Stimulated activated CD8-positive, alpha-beta memory T cell treated with anti-CD3 and anti-CD28 coated beads, Interleukin-15, amount 100 ng/mL, for 1 hour (primary cell): ENCODE measurements at regions not wholly inside any gene's neighbourhood (a gene's known extent, or its start where the extent isn't known, plus 50 kb on each side); places are given as distances from the start of the nearest gene placed in this dataset.
"Not testable (repeated sequence)": the region's sequence is repeated elsewhere in the genome, so short reads cannot be mapped to it uniquely, and the experiment has no call there.

Experiments used
- DNase-seq: peaks from one replicate; pipeline ENCODE4 v3.0.0-alpha.2; 2020; ENCODE audit warnings: low read depth

DNA sequence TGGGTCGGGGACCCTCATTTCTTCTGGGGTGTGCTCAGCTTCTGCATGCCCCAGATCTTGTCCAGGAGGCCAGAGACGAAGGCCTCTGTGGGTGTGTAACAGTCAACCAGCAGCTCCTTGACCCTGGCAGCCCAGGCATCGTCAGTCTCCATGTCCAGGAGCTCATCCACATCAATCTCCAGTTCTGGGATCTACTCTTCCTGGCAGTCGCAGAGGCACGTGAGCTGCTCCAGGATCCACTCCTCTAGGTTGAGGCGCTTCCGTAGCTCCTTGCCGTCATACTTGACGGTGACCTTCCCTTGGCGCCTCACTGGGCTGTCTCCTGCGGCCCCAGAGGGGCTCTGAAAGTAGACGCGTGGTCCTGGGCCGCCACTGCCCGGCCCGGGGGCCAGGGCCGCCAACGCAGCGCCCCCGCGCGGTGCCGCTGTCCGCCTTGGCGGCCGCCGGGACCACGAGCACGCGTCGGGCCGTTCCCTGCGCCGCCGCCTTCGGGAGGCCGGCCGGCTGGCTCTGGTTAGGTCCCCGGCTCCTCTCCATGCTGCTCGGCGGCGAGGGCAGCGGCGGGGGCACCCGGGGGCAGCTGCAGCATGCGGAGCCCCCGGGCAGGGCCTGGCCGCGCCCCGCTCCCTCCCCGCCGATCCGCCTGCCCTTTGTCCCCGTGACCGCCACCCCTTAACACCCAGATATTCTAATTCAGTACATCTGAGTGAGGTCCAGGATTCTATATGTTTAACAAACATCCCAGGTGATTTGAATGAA, 170.5 kb downstream of the SEPTIN7 start:
- DNase-seq: no peak

DNA sequence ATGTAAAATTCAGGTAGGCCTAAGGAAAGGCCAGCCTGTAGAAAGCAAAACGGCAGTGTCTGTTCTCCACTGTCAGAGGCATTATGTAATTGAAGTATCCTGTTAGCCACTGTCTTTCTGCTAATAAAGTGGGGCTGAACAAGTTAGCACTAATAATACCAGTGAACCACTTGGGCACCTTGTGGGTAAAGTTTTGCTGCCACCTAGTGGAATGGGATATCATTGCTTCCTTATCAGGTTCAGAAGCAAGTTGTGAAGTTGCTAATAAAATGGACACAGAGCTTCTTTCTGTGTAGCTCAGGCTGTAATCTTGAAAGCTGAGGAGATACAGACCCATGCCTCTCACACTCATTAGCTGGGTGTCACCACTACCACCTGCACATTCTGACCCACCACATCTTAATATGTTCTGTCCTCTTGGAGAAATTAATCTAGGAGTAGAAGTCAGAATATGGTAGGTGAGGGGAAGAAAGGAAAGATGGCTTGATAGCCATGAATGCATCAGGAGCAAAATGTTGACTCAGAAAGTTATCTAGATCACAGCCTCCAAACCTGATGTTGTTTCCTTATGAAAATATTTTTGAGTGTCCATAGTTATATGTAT, 175.1 kb downstream of the SEPTIN7 start:
- DNase-seq: peak; percentile 22

DNA sequence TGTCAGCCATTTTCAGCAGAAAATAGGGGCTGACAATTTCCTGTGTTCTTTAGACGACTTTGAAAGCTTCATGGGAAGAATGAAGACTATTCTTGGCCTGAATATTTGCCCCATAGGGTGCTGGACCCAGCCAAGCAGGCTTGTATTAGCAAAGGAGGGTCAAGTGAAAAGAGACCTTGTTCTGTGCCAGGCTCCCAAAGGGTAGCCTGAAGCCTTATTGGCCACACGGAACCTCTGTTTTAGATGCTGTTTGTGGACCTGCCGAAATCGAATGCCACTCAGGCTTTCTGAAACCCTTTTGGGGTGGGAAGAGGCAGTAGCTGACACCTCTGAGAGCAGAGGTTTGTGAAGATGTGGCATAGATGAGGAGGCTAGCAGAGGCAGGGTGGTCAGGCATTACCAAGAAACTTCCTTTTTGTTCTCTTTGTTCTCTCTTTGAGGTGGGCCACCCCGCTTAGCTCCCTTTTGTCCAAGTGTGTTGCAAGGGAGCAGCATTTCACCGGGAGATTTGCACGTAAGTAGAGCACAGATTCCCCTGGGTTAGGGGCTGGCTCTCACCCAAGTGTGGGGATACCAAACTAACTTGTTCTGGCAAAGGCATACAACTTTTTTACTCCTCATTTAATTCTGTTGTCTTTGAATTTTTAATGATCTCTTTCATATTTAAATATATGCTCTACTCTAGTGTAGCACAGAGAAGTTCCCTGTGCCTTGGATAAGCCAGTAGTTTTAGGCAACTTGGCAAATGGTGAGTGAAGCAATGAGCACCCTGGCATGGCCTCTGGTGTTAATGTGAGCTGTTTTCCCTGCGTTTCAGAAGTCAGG, 174.0 kb upstream of the EEPD1 start:
- not testable (repeated sequence) for DNase-seq

- no peak for DNase-seq
These were observed 170.5 kb upstream of the EEPD1 start for GRCh38 chr7:35982600-35982999.

DNA sequence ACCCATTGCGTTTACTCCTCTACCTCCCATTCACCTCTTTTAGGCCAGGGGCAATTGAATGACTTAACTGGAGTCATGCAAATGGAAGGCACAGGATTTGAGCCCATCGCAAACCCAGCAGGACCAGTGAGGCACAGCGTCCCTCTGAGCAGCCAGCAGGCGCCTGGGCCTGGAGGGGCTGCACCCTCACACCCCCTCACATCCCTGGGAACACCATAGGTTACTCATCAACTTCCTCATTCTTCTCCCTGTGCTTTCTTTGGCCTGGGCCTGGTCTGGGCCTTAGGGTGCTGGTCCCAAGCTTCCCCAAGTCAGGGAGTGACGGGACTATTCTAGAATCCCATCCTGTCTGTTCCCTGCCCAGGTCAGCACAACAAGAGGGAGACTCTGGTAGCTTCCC, 169.4 kb upstream of the EEPD1 start:
- no peak for DNase-seq

DNA sequence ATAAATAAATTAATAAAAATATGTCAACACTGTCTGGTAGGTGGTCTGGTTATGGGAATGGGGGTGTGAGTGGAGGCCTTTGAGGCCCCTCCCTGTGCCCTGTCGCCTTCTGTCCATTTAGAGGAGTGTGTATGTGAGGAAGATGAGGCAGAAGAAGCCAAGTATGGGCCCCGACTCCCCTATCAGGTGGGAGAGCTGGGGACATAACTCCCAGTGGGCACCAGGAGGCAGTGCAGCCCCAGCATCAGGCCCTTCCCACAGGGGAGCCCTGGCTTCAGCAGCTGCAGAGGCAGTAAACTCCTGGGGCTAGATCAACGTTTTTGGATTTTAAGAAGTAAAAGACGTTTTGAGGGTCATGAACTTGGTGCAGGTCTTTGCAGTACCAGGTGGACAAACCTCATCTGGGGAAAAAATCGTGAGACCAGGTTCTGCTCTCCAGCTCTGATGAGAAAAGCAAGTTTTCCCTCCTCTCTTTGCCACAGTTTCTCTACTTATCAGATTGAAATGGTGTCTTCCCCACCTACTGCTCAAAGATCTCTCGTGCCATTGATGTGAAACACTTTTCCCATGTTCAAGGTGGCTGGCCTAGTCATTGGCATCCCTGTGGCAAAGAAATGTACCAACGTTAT, 167.8 kb upstream of the EEPD1 start:
- DNase-seq: peak; percentile 58

- no peak for DNase-seq
These were observed 166.0 kb upstream of the EEPD1 start for GRCh38 chr7:35987016-35987415.

GRCh38 chr7:35988105-35988504, 164.9 kb upstream of the EEPD1 start:
- DNase-seq: no peak

GRCh38 chr7:35988818-35989217, 164.2 kb upstream of the EEPD1 start:
- no peak for DNase-seq

DNA sequence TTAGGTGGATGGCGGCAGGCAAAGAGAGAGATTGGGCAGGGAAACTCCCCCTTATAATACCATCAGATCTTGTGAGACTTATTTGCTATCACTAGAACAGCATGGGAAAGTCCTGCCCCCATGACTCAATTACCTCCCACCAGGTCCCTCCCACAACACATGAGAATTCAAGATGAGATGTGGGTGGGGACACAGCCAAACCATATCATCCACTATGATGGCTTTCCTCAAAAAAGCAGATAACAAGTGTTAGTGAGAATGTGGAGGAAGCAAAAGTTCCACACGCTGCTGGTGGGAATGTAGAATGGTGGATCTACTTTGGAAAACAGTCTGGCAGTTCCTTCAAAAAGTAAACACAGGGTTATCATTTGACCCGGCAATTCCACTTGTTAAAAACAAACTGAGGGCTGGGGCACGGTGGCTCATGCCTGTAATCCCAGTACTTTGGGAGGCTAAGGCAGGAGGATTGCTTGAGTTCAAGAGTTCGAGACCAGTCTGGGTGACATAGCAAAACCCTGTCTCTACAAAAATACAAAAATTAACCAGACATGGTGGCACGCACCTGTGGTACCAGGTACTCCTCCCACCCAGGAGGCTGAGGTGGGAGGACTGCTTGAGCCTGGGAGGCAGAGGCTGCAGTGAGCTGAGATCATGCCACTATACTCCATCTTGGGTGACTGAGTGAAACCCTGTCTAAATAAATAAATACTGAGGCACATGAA, 161.4 kb upstream of the EEPD1 start:
- no peak for DNase-seq

- no peak for DNase-seq
These were observed 160.6 kb upstream of the EEPD1 start for GRCh38 chr7:35992436-35992835.

DNA sequence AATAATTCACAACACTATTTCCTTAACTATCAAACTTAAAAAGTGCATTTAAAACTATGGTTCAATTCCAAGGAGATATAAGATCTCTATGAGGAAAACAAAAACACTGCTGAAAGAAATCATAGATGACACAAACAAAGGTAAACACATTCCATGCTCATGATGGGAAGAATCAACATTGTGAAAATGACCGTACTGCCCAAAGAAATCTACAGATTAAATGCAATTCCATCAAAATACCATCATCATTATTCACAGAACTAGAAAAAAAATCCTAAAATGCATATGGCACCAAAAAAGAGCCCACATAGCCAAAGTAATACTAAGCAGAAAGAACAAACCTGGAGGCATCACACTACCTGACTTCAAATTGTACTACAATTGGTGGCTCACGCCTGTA, 159.9 kb upstream of the EEPD1 start:
- DNase-seq: no peak

DNA sequence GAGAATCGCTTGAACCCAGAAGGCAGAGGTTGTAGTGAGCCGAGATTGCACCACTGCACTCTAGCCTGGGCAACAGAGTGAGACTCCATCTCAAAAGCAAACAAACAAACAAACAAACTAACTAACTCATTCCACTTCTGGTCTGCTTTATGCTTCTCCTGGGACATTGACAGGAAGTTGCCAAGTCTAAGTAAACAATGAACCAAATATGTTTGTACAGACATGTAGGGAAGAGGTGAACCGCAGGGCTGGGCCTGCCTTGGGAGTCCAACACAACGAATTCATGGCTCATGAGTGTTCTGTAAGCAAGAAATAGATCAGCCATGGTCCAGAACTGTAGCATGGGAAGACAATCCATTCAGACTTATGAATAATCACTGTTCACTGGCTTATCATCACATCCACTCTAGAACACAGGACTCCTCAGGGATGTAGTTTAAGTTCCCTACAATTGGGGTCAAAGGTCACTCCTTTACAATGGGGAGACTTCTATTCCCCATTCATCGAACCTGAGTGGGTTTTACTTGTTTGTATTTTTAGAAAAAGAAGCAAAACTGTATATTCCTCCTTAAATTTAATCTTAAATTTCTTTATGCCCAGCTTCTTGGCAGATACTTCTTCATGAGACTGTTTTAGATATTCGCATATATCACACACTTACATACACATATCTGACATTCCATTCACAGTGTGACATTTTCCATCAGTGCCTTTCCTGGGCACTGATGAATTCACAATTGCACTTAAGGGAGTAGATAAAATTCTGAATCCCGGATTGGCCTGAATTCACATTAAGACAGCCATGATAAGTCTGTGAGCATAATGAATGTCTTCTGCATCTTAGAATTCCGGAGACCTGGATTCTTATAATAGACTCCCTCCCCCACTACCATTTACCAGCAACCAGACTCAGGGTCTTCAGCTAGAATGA, 159.1 kb upstream of the EEPD1 start:
- DNase-seq: no peak

DNA sequence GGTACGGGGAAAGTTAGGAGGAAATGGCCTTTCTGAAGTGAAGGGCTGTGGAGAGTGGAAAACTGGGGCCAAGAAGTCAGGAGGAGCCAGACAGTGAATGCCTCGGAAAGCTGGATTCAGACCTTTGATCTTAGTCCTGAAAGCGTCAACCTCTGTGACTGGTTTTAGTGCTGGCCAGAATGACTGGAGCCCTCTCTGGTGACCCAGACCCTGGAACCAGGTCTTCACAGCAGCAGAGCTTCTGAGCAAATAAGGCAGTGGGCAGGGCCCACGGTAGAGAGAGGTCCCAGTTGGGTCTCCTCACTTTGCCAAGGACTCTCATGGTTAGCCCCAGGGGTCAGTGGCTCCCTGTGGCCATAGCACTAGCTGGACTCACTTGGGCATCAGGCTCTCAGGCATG, 157.7 kb upstream of the EEPD1 start:
- no peak for DNase-seq

DNA sequence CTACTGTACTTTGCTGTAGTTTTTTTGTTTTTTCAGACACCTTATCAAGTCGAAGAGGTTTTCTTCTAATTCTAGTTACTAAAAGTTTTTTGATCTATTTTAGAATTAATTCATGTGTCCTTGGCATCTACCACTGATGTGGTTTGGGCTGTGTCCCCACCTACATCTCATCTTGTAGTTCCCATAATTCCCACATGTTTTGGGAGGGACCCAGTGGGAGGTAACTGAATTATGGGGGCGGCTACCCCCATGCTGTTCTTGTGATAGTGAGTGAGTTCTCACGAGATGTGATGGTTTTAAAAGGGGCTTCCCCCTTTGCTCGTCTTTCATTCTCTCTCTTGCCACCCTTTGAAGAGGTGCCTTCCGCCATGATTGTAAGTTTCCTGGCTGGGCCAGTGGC, 154.6 kb upstream of the EEPD1 start:
- no peak for DNase-seq

DNA sequence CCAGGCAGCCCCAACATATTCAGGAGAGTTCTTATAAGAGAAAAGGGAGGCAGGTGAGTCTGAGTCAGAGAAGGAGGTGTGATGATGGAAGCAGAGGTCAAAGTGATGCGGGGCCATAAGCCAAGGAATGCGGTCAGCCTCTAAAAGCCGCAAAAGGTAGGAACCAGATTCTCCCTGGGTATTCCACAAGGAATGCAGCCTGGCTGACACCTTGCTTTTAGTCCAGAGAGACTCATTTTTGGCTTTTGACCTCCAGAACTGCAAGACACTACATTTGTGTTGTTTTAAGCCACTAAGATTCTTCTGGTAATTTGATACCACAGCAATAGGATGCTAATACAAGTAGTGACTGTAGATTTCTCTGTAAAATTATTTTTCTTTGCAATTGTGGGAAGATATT, 151.5 kb upstream of the EEPD1 start:
- no peak for DNase-seq

DNA sequence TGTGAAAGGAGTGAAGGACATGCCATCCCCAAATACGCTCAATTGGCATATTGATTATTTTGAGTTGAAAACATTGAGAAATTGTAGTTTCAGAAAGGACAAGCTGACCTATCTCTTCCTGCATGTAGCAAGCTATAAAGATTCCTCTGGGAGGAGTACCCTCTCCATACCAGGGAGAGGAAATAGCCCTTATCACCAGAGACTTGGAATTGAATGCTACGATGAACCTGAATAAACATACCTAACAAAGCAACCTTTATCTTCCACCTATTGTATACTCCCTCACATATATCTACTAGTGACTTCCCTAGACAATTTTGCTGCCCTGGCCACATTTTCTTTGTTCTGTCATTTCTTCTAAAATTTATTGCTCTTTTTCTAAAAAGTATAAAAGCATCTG, 150.2 kb upstream of the EEPD1 start:
- DNase-seq: no peak

- no peak for DNase-seq
These were observed 149.7 kb upstream of the EEPD1 start for GRCh38 chr7:36003343-36003742.

GRCh38 chr7:36005293-36005692, 147.8 kb upstream of the EEPD1 start:
- no peak for DNase-seq

DNA sequence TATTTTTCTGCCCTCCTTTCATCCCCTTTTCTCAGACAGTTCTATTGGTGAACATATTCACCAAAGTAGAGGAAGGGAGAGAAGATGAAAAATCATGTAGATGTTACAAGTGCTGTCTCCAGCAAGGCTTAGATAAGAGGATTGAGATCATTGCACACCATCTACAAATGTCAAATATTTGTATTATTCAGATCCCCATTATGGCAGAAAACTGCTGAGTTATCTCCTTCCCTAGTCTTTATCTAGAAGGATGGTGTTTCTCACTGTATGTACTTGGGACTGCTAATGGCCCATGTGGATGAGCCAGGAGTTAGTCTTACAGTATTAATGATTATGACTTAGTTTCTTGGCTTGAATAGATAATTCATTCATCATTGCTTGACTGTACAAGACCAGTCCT, 147.2 kb upstream of the EEPD1 start:
- no peak for DNase-seq
